H9 (cell line): ENCODE measurements at regions not wholly inside any gene's neighbourhood (a gene's known extent, or its start where the extent isn't known, plus 50 kb on each side); places are given as distances from the start of the nearest gene placed in this dataset.

Source experiments
- DNase-seq: peaks from one replicate; pipeline ENCODE4 v3.0.0-alpha.2; 2017
- H2AFZ ChIP-seq: one replicate; pipeline ENCODE4 v1.6.1; 2013; ENCODE audit warnings: mild to moderate bottlenecking, low read length, control low read depth, moderate library complexity
- H2AK5ac ChIP-seq: 2 replicates; pipeline ENCODE4 v1.6.1; 2013; ENCODE audit warnings: low read length, control low read depth, mixed read lengths; ENCODE audit not compliant: insufficient read length
- H2BK120ac ChIP-seq: one replicate; pipeline ENCODE4 v1.6.1; 2013; ENCODE audit warnings: low read depth, mild to moderate bottlenecking, low read length, control low read depth, inconsistent platforms; ENCODE audit not compliant: poor library complexity, severe bottlenecking
- H2BK12ac ChIP-seq: 2 replicates; pipeline ENCODE4 v1.6.1; 2013; ENCODE audit warnings: low read length, control low read depth, mixed read lengths, low read depth; ENCODE audit not compliant: insufficient read length
- H2BK15ac ChIP-seq: 2 replicates; pipeline ENCODE4 v1.6.1; 2013; ENCODE audit warnings: low read depth, low read length, control low read depth
- H2BK20ac ChIP-seq: one replicate; pipeline ENCODE4 v1.6.1; 2013; ENCODE audit warnings: low read depth, mild to moderate bottlenecking, low read length, control low read depth, inconsistent platforms; ENCODE audit not compliant: poor library complexity, severe bottlenecking
- H2BK5ac ChIP-seq: 2 replicates; pipeline ENCODE4 v1.6.1; 2013; ENCODE audit warnings: low read length, control low read depth, mixed read lengths; ENCODE audit not compliant: insufficient read length
- H3K14ac ChIP-seq: 2 replicates; pipeline ENCODE4 v1.6.1; 2013; ENCODE audit warnings: low read length, control low read depth; ENCODE audit not compliant: insufficient read depth
- H3K18ac ChIP-seq: 2 replicates; pipeline ENCODE4 v1.6.1; 2013; ENCODE audit warnings: low read depth, mild to moderate bottlenecking, mixed read lengths, low read length, control low read depth; ENCODE audit not compliant: insufficient read length
- H3K23ac ChIP-seq: 2 replicates; pipeline ENCODE4 v1.6.1; 2013; ENCODE audit warnings: low read length, control low read depth, mixed read lengths, low read depth; ENCODE audit not compliant: insufficient read length
- H3K23me2 ChIP-seq: 2 replicates; pipeline ENCODE4 v1.6.1; 2013; ENCODE audit warnings: low read depth, mild to moderate bottlenecking, mixed read lengths, low read length, control low read depth; ENCODE audit not compliant: insufficient read length, poor library complexity, severe bottlenecking
- H3K27ac ChIP-seq: 2 replicates; pipeline ENCODE4 v1.5.1; 2013; ENCODE audit warnings: low read length, control low read depth, mixed read lengths, low read depth; ENCODE audit not compliant: insufficient read length
- H3K27me3 ChIP-seq: 2 replicates; pipeline ENCODE4 v1.6.1; 2013; ENCODE audit warnings: low read length, control low read depth, inconsistent platforms; ENCODE audit not compliant: insufficient read depth
- H3K4ac ChIP-seq: 2 replicates; pipeline ENCODE4 v1.6.1; 2013; ENCODE audit warnings: low read depth, mild to moderate bottlenecking, control low read depth, inconsistent platforms, low read length, moderate library complexity
- H3K4me1 ChIP-seq: 2 replicates; pipeline ENCODE4 v1.6.1; 2013; ENCODE audit warnings: low read length, control low read depth, inconsistent platforms; ENCODE audit not compliant: insufficient read depth
- H3K4me2 ChIP-seq: 2 replicates; pipeline ENCODE4 v1.6.1; 2013; ENCODE audit warnings: low read length, control low read depth, mixed read lengths; ENCODE audit not compliant: insufficient read length, insufficient read depth
- H3K56ac ChIP-seq: 2 replicates; pipeline ENCODE4 v1.6.1; 2013; ENCODE audit warnings: low read depth, mild to moderate bottlenecking, mixed read lengths, low read length, control low read depth; ENCODE audit not compliant: insufficient read length
- H3K79me1 ChIP-seq: 2 replicates; pipeline ENCODE4 v1.6.1; 2013; ENCODE audit warnings: low read depth, mild to moderate bottlenecking, moderate library complexity, low read length, control low read depth, inconsistent platforms; ENCODE audit not compliant: insufficient read depth, poor library complexity, severe bottlenecking
- H3K79me2 ChIP-seq: 2 replicates; pipeline ENCODE4 v1.6.1; 2013; ENCODE audit warnings: low read length, control low read depth, inconsistent platforms; ENCODE audit not compliant: insufficient read depth
- H3K9ac ChIP-seq: 2 replicates; pipeline ENCODE4 v1.6.1; 2013; ENCODE audit warnings: low read length, control low read depth, mixed read lengths; ENCODE audit not compliant: insufficient read length; ENCODE audit errors: extremely low read depth
- H3K9me3 ChIP-seq: one replicate; pipeline ENCODE4 v1.6.1; 2013; ENCODE audit warnings: low read depth, low read length, inconsistent platforms; ENCODE audit not compliant: control insufficient read depth
- H3T11ph ChIP-seq: one replicate; pipeline ENCODE4 v1.6.1; 2013; ENCODE audit warnings: mild to moderate bottlenecking, low read length, control low read depth, inconsistent platforms
- H4K20me1 ChIP-seq: one replicate; pipeline ENCODE4 v1.6.1; 2013; ENCODE audit not compliant: control insufficient read depth, insufficient read length, insufficient read depth
- H4K5ac ChIP-seq: 2 replicates; pipeline ENCODE4 v1.6.1; 2013; ENCODE audit warnings: low read depth, mild to moderate bottlenecking, mixed read lengths, low read length, control low read depth; ENCODE audit not compliant: insufficient read length
- H4K8ac ChIP-seq: replicated peaks from 2 replicates; pipeline ENCODE4 v1.6.1; 2013; ENCODE audit warnings: low read length, control low read depth, mixed read lengths, low read depth; ENCODE audit not compliant: insufficient read length
- H4K91ac ChIP-seq: 2 replicates; pipeline ENCODE4 v1.6.1; 2013; ENCODE audit warnings: low read depth, mild to moderate bottlenecking, moderate library complexity, mixed read lengths, low read length, control low read depth; ENCODE audit not compliant: insufficient read length
- H3K27ac Mint-ChIP-seq, 3 experiments: 2 replicates in 2 of 3; 3 replicates in 1 of 3; pipeline ENCODE4 v1.8.0; 2020 to 2021; ENCODE audit warnings: mixed read lengths in 3 of 3, mild to moderate bottlenecking in 1 of 3, moderate library complexity in 1 of 3
- H3K27me3 Mint-ChIP-seq: 2 replicates; pipeline ENCODE4 v1.8.0; 2021; ENCODE audit warnings: low read depth, mild to moderate bottlenecking, moderate library complexity, mixed read lengths
- H3K36me3 Mint-ChIP-seq, 3 experiments: 2 replicates in 2 of 3; 3 replicates in 1 of 3; pipeline ENCODE4 v1.8.0; 2020 to 2021; ENCODE audit warnings: low read depth in 3 of 3, mixed read lengths in 3 of 3; ENCODE audit not compliant: insufficient read depth in 1 of 3
- H3K4me1 Mint-ChIP-seq, 2 experiments: 2 replicates each; pipeline ENCODE4 v1.8.0; 2020; ENCODE audit warnings: mixed read lengths in 2 of 2
- H3K4me3 Mint-ChIP-seq, 2 experiments: 2 replicates in 1 of 2; 3 replicates in 1 of 2; pipeline ENCODE4 v1.8.0; 2020 to 2021; ENCODE audit warnings: mild to moderate bottlenecking in 2 of 2, mixed read lengths in 2 of 2, moderate library complexity in 1 of 2
- H3K9me3 Mint-ChIP-seq, 2 experiments: 2 replicates in 1 of 2; 3 replicates in 1 of 2; pipeline ENCODE4 v1.8.0; 2020; ENCODE audit warnings: mild to moderate bottlenecking in 2 of 2, mixed read lengths in 2 of 2, moderate library complexity in 1 of 2
- CTCF ChIP-seq: fragments of 200-600 bp; sonication (generic); conservative IDR thresholded peaks from 3 replicates; pipeline ENCODE4 v1.8.0; 2021; ENCODE audit warnings: antibody characterized with exemption, mild to moderate bottlenecking
- WGBS: extraction: QIAGEN DNeasy Blood & Tissue Kit; methylation state at CpG from one replicate; pipeline ENCODE4 v1.1.7; 2013; ENCODE audit warnings: missing lambda C conversion rate, low lambda C conversion rate, mixed read lengths; ENCODE audit not compliant: insufficient read length; ENCODE audit errors: extremely low coverage; 5-methylcytosine and 5-hydroxymethylcytosine counted together

DNA sequence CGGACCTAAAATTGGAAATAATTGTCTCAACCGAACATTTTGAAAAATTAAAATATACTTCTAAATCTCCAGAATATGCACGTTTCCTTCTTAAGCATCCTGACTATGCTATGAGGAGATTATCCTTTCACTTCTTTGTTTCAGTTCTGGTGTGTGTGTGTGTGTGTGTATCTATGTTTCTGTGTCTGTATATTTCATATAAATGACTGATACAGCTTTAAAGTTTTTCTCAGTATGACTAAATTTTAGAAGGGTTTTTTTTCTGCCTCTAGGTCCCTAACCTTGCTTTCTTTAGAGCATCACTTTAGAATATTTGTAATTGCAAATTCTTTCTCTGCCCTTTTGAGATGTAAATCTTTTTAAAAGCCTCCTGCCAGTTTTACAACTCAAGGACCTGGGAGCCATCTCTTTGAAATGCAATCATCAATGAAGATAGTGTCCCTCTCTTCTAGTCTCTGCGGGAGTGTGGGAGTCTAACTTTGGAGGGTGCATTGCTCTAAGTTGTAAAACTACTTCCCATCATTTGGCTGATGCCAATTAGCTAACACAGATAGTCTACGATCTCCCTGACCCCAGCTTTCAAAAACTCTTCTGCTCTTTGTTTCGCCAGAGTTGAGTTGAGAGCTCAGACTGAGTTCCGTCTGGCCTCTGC lies 782.0 kb upstream of the ZWINT start:
- Histone ChIP-seq H4K91ac (no peak overlapping the region), H3K4me1 (no peaks in the 10 kb centered on the region), H2AK5ac (no peak overlapping the region), H3K9me3 (no peaks in the 10 kb centered on the region), H3K79me2 (no peaks in the 10 kb centered on the region), H4K5ac (no peak overlapping the region), H2BK12ac (no peak overlapping the region), H3K9ac (no peak overlapping the region), H3K27me3 (peaks cover 35% of the 10 kb centered on the region), H3T11ph (no peak overlapping the region), H2AFZ (no peak overlapping the region), H3K4ac (no peak overlapping the region), H2BK5ac (no peak overlapping the region), H2BK120ac (no peak overlapping the region), H3K27ac (no peak overlapping the region), H2BK15ac (no peak overlapping the region), H3K56ac (no peak overlapping the region), H3K4me2 (no peak overlapping the region), H3K79me1 (no peaks in the 10 kb centered on the region), H3K18ac (no peak overlapping the region), H4K8ac (no peak overlapping the region), H3K23me2 (no peaks in the 10 kb centered on the region), H4K20me1 (no peaks in the 10 kb centered on the region), H2BK20ac (no peak overlapping the region), H3K23ac (no peak overlapping the region), H3K14ac (no peak overlapping the region)
- no CpG with 5 or more reads among the region's 7 CpGs for WGBS
- Mint-ChIP-seq H3K9me3 (peaks cover 17 to 20% of the 10 kb centered on the region in 2 experiments), H3K4me1 (no peaks in the 10 kb centered on the region), H3K36me3 (peaks cover 12 to 27% (median 19%) of the 10 kb centered on the region in 3 experiments), H3K27ac (no peak overlapping the region; a peak in 1 of 7 replicates), H3K4me3 (no peak overlapping the region), H3K27me3 (peaks cover 97% of the 10 kb centered on the region)
- TF ChIP-seq CTCF = no peak
- peak; percentile 44 for DNase-seq
